Calu3 (cell line): ENCODE measurements at regions not wholly inside any gene's neighbourhood (a gene's known extent, or its start where the extent isn't known, plus 50 kb on each side); places are given as distances from the start of the nearest gene placed in this dataset.
A peak's percentile ranks its signal among the peaks of the same experiment; 100 is the strongest.

Source experiments
- BruUV-seq: library from RNA; stranded (reverse); fragments of 400-500 nt; replicated peaks from 2 replicates; lab custom pipeline; 2021; lab: Mats Ljungman, UMichigan
- CTCF ChIA-PET: fragments of 300-600 bp; sonication (Branson Sonifier 250); formaldehyde crosslinking; loops from one replicate; lab custom pipeline; 2022; ENCODE audit warnings: antibody characterized with exemption; lab: Charles Lee
- DNase-seq: peaks from one replicate; pipeline ENCODE4 v3.0.0; 2022
- H3K27ac Mint-ChIP-seq: one replicate; pipeline ENCODE4 v1.8.0; 2022; ENCODE audit warnings: mixed read lengths; ENCODE audit not compliant: unreplicated experiment
- H3K27me3 Mint-ChIP-seq: one replicate; pipeline ENCODE4 v1.8.0; 2022; ENCODE audit warnings: mixed read lengths; ENCODE audit not compliant: unreplicated experiment
- H3K36me3 Mint-ChIP-seq: one replicate; pipeline ENCODE4 v1.8.0; 2022; ENCODE audit warnings: mild to moderate bottlenecking, moderate library complexity, mixed read lengths; ENCODE audit not compliant: insufficient read depth, unreplicated experiment
- H3K4me1 Mint-ChIP-seq: one replicate; pipeline ENCODE4 v1.8.0; 2022; ENCODE audit warnings: mild to moderate bottlenecking, low read depth, mixed read lengths; ENCODE audit not compliant: unreplicated experiment
- H3K4me3 Mint-ChIP-seq: one replicate; pipeline ENCODE4 v1.8.0; 2022; ENCODE audit warnings: mild to moderate bottlenecking, low read depth, moderate library complexity, mixed read lengths; ENCODE audit not compliant: unreplicated experiment
- H3K9me3 Mint-ChIP-seq: one replicate; pipeline ENCODE4 v1.8.0; 2022; ENCODE audit warnings: low read depth, mixed read lengths; ENCODE audit not compliant: unreplicated experiment
- CTCF ChIP-seq: fragments of 200-600 bp; IDR thresholded peaks from one replicate; pipeline ENCODE4 v1.8.0; 2022; ENCODE audit warnings: antibody characterized with exemption; ENCODE audit not compliant: unreplicated experiment
- intact Hi-C: fragments of 100-400 bp; cut with micrococcal nuclease; formaldehyde crosslinking; loops from one replicate; pipeline ENCODE4 v1.10.0; 2022; ENCODE audit not compliant: unreplicated experiment

- H3K27ac Mint-ChIP-seq, result peak overlapping the region; percentile 60
- intact Hi-C loops, result loop anchor here (2.0 kb wide), 1 partner anchor 68 kb away; no protein-coding TSS in a partner anchor
- peak; percentile 61 for DNase-seq
- H3K4me3 Mint-ChIP-seq, result peak overlapping the region; percentile 20
- H3K9me3 Mint-ChIP-seq, result no peaks in the 10 kb centered on the region
- no peaks in the 10 kb centered on the region for H3K27me3 Mint-ChIP-seq
- no peak for TF ChIP-seq CTCF
- no TSS peak for BruUV-seq
- peaks cover 45% of the 10 kb centered on the region for H3K4me1 Mint-ChIP-seq
- CTCF ChIA-PET, result interaction anchor here (0.5 to 1.4 kb wide), 5 partner anchors 17 to 256 kb away, joined by 3 to 4 read pairs (median 3); no protein-coding TSS in a partner anchor
- peaks cover 10% of the 10 kb centered on the region for H3K36me3 Mint-ChIP-seq
Measured at GRCh38 chr1:94316836-94317789, 79.7 kb upstream of the ARHGAP29 start.

- CTCF ChIA-PET, result interaction anchor here (0.7 to 1.1 kb wide), 3 partner anchors 9 to 54 kb away, joined by 3 to 5 read pairs (median 3); no protein-coding TSS in a partner anchor
- Mint-ChIP-seq H3K9me3 (no peaks in the 10 kb centered on the region), H3K36me3 (peaks cover 10% of the 10 kb centered on the region), H3K27me3 (no peaks in the 10 kb centered on the region), H3K4me1 (peaks cover 41% of the 10 kb centered on the region), H3K4me3 (peak overlapping the region; percentile 20), H3K27ac (peak overlapping the region; percentile 60)
- BruUV-seq, result no TSS peak
- intact Hi-C loops, result loop anchor here (2.0 kb wide), 1 partner anchor 67 kb away; no protein-coding TSS in a partner anchor
- DNase-seq, result no peak
- no peak for TF ChIP-seq CTCF
Measured at GRCh38 chr1:94316183-94316582, 78.8 kb upstream of the ARHGAP29 start.

GRCh38 chr1:94315552-94316116 is 78.2 kb upstream of the ARHGAP29 start:
- intact Hi-C loops, result loop anchor here (2.0 kb wide), 1 partner anchor 67 kb away; no protein-coding TSS in a partner anchor

More at GRCh38 chr1:94315552-94316116, 78.2 kb upstream of the ARHGAP29 start:
- no peak for TF ChIP-seq CTCF
- BruUV-seq, result no TSS peak
- Mint-ChIP-seq H3K4me3 (peak overlapping the region; percentile 20), H3K36me3 (peaks cover 10% of the 10 kb centered on the region), H3K27ac (no peak overlapping the region), H3K27me3 (no peaks in the 10 kb centered on the region), H3K4me1 (peaks cover 41% of the 10 kb centered on the region), H3K9me3 (no peaks in the 10 kb centered on the region)
- DNase-seq, result no peak
- CTCF ChIA-PET, result interaction anchor here (0.7 to 1.1 kb wide), 3 partner anchors 10 to 53 kb away, joined by 3 to 5 read pairs (median 3); no protein-coding TSS in a partner anchor
